ENCODE measurements at regions not wholly inside any gene's neighbourhood (a gene's known extent, or its start where the extent isn't known, plus 50 kb on each side); places are given as distances from the start of the nearest gene placed in this dataset.

DNA sequence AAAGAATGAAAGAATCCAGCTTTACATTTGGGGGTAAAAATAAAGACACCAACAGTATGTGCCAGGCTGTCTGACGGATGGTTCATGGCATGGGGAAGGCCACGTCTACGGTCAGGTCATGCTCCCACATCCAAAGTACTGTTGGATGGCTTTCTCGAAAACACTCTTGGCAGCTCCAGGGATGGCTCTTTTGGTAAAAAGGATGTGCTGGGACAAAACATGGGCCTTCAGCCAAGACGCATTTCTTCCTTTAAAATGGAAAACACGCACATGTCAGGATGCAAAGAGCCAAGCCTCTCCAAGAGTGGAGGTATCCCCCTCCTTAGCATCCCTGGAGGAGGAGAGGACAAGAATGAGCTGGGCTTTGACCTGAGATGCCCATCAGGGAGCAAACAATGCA, 376.5 kb upstream of the KLHL29 start:
- TF ChIP-seq, protein P1, sequence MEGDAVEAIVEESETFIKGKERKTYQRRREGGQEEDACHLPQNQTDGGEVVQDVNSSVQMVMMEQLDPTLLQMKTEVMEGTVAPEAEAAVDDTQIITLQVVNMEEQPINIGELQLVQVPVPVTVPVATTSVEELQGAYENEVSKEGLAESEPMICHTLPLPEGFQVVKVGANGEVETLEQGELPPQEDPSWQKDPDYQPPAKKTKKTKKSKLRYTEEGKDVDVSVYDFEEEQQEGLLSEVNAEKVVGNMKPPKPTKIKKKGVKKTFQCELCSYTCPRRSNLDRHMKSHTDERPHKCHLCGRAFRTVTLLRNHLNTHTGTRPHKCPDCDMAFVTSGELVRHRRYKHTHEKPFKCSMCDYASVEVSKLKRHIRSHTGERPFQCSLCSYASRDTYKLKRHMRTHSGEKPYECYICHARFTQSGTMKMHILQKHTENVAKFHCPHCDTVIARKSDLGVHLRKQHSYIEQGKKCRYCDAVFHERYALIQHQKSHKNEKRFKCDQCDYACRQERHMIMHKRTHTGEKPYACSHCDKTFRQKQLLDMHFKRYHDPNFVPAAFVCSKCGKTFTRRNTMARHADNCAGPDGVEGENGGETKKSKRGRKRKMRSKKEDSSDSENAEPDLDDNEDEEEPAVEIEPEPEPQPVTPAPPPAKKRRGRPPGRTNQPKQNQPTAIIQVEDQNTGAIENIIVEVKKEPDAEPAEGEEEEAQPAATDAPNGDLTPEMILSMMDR (conservative IDR thresholded peaks at IDR 0.05 in 1 of 2, IDR thresholded peaks at IDR 0.05 in 1 of 2; ENCODE audit: low read depth in 1 of 2, low read length in 2 of 2), result no peak
- TF ChIP-seq EZH2 (IDR thresholded peaks at IDR 0.05; ENCODE audit: low read length, missing control alignments), result no peak
